Stromal cell of bone marrow (primary cell): ENCODE measurements at regions not wholly inside any gene's neighbourhood (a gene's known extent, or its start where the extent isn't known, plus 50 kb on each side); places are given as distances from the start of the nearest gene placed in this dataset.
"Not testable (repeated sequence)": the region's sequence is repeated elsewhere in the genome, so short reads cannot be mapped to it uniquely, and the experiment has no call there.

Source experiments
- DNase-seq: peaks from one replicate; pipeline ENCODE4 v3.0.0-alpha.2; 2012; ENCODE audit warnings: low read depth

DNA sequence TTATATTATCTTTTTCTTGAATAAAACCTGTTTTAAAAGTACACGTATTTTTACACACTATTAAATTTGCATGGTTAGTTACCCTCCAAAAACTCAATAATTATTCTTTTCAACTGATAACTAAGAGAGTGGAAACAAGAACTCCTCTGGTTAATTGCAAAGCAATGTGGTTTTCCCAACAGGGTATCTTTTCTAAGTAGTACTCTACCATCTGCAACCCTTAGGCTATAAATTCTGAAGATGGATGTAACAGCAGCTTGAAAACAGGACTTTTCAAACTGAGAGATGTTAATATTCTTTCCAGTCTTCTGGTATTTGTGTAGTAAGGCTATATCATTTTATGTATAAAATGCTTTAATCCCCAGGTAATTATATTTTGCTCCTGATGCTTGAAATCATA, 916.1 kb upstream of the POT1 start:
- no peak for DNase-seq

DNA sequence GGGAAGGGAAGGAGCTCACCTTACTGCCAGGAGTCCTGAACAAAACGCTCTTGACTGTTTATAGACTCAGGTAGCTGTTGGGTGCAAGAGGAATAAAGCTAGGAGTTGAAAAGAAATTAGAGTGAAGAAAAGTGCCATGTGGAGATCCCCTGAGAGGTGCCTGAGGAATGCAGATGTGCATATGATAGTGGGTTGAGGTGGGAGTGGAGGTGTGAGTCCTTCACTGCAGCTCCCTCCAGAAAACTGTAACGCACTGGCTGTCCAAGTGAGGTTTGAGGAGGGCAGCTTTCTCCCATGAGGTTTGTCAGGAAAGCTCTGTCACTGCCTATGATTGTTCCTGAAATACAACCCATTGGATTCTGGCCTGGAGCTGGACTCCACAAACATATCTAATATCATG, 904.8 kb upstream of the POT1 start:
- DNase-seq, result no peak

DNA sequence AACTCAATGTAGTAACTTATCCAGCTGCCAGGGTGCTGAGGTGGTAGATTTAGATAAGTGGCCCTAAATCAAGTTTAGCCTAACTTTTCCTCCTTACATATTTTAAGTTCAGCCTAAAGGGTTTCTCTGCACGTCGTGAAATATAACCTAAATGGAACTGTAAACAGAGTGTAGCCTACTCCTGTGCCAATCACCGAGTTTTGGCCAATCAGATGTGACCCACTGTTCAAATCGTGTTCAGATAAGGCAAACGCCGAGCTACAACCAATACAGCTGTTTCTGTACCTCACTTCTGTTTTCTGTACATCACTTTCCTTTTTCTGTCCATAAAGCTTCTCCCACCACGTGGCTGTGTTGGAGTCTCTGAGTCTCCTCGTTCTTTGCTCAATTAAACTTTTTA, 904.2 kb upstream of the POT1 start:
- no peak for DNase-seq

DNA sequence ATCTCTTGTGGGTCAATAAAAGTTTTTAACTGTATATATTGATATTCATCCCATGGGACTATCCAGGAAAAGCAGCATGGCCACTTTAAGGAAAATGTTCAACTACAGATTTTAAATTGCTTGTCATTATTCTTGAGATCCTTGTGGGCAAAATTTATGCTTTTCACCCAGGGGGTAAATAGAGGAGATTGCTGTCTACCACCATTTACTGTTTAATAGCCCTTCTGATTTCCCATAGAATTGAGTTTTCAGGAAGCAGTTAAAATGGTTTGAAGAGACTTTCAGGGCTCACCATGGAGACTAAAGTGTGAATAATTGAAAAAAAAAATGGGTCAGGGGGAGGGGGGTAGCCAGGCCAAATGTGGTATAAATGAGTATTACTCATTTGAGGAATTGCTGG, 901.1 kb upstream of the POT1 start:
- DNase-seq, result no peak

DNA sequence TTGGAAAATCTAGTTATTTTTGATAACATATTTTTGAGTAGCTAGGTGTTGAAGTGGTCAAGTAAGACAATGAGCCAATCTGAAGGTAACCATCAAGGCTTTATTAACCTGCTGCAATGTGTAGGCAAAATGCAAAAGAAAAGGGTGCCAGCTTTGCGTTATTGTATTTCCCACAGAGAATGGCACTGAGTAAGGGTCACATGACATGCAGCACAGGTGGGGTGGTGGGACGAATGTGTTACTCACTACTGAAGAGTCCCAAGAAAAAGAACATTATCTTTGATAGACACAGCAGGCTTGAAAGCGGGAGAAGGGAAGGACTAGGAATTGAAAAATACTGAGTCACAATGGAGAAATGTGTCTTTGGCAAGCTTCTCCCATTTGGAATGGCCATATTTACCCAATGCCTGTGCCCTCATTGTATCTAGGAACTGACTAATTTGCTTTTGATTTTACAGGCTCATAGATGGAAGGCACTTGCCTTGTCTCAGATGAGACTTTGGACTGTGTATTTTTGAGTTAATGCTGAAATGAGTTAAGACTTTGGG, 898.6 kb upstream of the POT1 start:
- DNase-seq, result peak; percentile 1

DNA sequence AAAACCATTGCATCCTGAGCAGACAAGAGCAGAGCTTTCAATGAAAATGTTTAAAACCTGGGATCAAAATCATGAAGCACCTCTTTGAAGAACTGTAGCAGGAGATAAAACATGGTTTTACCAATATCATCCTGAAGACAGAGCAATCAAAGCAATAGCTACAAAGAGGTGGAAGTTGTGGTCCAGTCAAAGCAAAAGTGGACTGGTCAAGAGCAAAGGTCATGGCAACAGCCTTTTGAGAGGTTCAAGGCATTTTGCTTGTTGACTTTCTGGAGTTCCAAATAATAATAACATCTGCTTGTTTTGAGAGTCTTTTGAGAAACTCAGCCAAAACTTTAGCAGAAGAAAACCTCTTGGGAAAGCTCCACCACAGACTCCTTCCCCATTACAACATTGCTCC, 893.9 kb upstream of the POT1 start:
- DNase-seq, result no peak

DNA sequence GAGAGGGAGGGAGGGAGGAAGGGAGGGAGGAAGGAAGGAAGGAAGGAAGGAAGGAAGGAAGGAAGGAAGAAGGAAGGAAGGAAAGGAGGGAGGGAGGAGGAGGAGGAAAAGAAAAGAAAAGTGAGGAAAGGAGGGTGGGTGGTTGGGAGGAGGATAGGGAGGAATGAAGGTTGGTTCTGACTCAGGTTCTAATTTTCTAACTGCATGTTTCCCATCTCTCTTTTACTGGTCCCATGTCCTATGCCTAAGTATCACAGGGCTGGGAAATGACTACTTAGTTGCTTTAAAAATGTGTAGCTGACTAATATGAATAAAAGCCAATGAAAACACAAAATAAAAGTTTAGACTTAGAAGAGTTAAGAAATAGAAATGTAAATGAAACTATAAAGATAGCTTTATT, 890.9 kb upstream of the POT1 start:
- no peak for DNase-seq

DNA sequence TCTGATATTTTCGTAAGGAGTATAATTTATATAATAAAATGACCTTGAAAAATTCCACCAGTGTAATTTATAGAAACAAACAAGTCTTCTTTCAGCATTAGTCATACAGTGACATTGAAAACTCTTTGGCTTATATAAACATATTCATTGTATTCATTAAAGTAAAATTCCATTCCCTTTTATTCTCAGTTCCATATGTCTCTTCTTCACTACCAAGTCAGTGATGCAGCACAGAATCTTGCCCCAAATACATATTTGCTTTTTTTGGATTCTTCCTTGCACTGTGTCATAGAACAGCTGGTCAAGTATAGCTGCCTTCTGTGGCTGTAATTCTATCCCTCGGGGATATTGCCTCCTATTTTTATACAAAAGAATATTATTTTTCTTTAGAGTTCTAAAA, 884.5 kb upstream of the POT1 start:
- DNase-seq, result no peak

DNA sequence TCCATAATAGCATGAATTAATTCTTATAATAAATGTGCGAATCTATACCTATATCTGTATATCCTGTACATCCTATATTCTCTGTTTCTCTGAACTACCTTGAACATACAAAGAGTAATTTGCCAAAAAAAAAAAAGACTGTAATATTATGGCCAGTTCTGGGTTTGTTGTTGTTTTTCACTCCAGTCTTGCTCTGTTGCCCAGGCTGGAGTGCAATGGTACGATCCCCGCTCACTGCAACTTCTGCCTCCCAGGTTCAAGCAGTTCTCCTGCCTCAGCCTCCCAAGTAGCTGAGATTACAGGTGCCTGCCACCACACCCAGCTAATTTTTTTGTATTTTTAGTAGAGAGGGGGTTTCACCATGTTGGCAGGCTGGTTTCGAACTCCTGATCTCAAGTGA, 876.9 kb upstream of the POT1 start:
- DNase-seq, result not testable (repeated sequence)

DNA sequence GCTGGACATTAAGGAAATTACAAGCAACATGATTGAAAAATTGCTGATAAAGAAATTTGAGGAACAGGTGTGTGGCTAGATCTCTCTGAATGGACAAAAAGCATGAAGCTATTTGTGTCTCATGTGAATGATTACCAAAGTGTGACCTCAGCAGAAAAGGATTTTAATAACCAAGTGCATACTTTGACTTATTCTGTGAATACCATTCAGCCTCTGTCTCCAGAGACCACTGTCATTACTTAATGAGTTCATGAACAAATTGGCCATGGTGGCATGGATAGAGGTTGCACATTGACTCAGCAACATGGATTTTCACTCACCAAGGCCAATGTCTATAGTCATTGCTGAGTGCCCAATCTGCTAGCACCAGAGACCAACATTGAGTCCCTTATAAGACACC, 874.6 kb upstream of the POT1 start:
- DNase-seq, result no peak

DNA sequence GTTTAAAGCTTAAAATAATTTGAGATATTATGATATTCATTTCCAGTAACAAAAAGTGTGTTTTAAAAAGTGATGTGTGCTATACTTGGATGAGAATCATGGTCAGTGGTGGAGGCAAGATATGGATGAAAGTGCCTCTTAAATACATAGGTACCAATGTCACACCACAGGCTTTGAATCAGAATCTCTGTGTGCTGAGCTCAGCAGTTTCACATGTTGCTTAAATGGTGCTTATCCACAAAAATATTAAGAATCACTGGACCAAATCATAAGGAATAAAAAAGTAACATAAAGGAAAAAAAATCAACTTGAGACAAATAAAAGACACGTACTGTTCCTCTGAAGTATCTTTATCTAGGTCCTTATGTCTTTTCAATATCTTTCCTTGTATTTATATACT, 850.5 kb upstream of the POT1 start:
- no peak for DNase-seq

DNA sequence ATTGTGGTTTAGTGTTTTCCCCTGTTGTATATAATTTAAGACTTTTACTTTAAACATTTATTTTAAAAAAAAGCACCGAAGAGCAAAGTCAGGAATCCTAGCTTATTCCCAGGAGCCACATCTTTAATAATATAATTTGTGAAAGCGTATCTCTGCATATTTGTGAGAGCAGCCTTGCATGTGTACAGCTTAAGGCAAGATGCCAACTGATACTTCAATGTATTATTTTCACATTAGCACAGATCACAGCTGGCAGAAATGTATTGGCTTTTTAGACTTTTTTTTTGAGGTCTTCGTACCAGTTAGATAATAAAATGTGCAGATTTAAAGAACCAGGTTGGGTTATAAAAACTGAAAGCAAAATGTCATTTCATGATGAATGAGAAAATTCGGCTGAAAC, 845.7 kb upstream of the POT1 start:
- DNase-seq, result no peak

DNA sequence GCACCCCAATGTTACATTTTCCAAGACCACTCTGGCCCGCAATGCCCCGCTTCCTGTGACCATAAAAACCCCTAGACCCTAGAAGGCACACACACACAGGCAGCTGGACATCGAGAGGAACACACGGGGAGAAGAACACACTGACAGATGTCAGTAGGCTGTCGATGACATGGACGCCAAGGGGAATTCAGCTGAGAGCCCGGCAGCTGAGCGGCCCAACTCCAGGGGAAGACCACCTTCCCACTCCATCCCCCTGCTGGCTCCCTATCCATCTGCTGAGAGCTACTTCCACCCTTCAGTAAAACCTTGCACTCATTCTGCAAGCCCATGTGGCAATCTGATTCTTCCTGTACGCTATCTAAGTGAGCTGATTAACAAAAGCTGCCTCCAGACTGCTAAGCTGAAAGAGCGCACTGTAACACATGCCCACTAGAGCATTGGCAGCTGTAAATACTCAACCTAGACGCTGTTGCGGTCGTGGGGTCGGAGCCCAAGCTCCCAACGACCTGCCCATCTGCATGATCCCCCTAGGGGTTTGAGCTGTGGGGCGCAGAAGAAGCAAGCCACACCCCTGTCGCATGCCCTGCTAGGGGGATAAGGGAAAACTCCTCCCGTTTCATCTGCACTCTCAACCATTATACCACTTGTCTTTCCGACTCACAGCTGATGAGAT, 843.6 kb upstream of the POT1 start:
- DNase-seq, result no peak

DNA sequence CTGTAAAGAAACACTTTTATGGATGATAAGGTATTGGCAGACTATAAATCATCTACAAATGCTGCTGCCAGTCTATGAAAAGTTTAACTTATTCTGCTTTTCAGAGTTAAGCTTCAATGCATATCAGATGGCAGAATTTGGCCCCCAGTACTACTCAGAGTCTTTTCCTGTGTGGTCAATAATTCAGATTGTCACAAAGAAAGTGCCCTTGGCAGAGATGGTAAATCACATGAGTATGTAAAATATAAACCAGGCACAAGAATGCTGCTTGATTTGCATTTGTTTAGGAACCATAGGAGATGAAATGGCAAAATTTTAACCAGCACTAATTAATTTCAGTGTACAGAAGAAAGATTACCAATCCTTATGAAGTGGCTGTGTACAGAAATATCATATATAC, 818.3 kb upstream of the POT1 start:
- DNase-seq, result no peak

DNA sequence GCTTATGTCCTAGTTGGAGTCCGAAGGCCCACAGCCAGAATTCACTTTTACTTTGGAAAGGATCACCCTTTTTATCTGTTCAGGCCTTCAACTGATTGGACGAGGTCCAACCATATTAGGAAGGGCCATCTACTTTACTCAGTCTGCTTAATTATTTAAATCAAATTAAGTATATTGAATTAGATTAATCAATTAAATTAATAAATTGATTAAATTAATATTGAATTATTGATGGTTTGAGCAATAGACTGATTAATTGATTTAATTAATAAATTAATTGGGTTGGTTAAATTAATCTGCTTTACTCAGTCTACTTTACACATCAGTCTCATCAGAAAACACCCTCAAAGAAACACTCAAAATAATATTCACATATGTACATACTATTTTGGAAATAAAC, 816.9 kb upstream of the POT1 start:
- no peak for DNase-seq

DNA sequence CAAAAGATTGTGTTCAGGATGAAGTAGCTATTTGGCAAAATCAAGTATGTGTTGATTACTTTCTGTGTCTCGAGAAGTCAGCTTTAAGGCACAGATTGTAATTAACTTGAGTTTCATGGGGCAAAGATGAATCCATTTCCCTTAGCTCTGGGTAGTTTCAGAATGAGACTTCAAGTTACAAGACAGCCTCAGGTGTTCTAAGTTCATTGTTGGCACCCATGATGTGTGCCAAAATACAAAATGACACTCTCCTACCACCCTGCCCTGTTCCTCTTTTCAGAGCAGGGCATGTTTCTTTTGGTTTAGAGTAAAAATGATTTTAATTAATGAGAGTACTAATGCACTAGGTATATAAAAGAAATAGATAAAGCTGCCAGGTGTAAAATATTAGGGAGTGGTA, 797.6 kb upstream of the POT1 start:
- DNase-seq, result no peak

DNA sequence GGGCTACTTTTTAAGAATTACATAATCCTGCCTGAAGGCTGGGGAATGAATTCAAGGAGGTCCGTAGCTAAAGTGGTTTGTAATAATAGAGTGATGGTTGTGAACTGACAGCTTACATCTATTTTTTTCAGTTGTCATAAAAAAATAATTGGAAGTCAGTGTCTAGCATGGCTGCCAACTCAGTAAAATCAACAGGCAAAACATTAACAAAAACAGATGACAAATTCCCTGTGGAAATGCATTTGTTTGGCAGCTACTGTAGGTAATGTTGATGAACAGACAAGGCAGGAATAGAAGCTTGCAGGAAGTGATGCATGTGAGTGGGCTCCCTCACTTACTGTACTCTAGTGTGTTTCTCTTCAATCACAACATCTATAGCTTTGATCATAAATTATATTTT, 766.0 kb upstream of the POT1 start:
- DNase-seq, result no peak

DNA sequence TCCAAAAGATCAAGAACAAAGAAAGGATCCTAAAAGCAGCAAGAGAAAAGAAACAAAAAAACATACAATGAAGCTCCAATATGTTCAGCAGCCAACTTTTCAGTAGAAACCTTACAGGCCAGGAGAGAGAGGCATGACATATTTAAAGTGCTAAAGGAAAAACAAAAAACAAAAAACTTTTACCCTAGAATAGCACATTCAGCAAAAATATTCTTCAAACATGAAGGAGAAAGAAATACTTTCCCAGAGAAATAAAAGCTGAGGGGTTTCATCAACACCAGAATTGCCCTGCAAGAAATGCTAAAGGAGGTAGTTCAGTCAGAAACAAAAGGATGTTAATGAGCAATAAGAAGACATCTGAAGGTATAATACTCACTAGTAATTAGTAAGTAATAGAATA, 753.5 kb upstream of the POT1 start:
- DNase-seq, result no peak

DNA sequence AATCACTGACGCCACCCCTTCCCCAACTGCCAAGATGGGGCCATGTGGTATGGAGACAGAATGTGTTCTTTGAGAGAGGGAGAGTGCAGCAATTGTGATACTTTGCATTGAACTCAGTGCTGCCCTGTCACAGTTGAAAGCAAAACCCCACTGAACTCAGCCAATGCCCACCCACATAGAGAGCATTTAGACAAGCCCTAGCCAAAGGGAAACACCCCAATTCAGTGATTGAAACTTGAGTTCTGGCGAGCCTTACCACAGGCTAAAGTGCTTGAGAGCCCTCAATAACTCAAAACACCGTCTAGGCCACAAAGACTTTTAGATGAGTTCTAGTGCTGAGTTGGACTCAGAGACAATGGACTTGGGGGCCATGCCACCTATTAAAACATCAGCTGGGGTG, 751.9 kb upstream of the POT1 start:
- DNase-seq, result no peak

DNA sequence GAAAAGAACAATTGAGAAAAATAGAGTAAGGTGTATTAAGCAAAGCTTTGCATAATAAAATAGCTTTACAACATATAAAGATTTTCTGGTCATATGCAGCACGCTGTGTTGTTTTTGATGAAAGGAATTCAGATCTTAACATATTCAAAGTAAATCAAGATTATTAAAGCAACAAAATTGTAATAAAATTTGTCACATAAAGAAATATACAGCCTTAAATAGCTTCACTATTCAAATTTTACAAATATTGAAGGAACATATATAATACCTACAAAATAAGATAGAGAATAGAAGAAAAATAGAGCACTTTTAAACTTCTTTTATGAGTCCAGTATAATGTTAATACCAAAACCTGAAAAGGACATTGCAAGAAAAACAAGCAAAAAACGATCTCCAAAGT, 749.1 kb upstream of the POT1 start:
- DNase-seq, result no peak

DNA sequence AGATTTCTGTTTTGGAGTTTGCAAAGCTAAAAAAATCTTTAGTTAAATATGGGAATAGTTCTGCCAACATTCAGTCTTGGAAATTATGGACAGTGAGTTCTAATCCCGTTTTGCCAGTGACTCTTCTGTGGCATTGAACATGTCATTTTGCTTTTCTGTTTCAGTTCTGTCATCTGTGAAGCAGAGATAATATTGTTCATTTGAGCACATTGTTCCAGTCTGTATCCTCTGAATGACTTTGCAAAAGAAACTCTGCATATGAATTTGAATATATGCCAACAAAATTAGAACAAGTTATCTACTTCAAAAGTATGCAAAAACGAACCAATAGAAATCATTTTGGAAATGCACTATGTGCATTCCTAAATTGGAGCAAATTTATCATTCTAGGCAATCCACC, 746.0 kb upstream of the POT1 start:
- DNase-seq, result no peak

DNA sequence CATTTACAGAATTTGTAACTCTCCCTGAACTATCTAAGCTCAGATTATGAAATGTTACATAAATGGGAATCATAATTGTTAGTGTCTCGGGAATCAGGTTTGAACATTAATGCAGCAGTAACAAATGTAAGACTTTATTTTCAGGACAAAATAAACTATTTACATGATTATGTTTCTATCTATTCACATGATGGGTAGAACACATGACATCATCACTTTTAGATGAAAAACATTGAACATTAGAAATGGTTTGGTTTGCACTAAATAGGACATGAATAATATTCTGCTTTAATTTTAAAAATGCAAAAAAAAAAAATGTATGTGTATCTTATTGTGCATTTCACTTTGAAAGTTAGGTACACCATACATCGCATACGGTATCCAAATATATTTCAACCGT, 745.5 kb upstream of the POT1 start:
- no peak for DNase-seq

DNA sequence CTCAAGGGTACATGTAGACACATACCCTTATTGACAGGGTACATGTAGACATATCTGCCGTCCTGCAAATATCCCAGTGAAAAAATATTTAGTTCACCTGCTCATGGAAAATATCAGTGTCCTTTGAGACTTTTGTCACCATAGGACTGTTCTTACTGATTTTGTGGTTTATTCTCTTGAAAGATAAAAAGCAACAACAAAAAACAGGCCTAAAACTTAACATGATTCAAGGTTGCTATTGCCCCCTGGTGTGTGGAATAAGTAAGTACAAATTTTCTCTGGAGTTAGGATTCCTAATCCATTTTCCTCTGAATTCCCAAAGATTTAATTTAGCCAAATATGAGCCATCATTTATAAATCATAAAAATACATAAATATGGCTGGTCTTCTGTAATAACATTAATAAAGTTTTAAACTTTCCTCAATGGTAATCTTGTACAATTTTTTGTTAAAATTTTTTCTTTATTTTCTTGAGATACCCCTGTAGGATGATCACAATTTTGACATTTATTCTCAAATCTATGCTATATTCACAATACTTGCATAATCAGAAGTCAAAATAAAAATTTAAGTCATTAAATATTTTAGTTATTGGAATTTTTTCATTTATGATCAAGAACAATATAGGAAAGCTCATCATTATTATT, 741.4 kb upstream of the POT1 start:
- peak; percentile 9 for DNase-seq

DNA sequence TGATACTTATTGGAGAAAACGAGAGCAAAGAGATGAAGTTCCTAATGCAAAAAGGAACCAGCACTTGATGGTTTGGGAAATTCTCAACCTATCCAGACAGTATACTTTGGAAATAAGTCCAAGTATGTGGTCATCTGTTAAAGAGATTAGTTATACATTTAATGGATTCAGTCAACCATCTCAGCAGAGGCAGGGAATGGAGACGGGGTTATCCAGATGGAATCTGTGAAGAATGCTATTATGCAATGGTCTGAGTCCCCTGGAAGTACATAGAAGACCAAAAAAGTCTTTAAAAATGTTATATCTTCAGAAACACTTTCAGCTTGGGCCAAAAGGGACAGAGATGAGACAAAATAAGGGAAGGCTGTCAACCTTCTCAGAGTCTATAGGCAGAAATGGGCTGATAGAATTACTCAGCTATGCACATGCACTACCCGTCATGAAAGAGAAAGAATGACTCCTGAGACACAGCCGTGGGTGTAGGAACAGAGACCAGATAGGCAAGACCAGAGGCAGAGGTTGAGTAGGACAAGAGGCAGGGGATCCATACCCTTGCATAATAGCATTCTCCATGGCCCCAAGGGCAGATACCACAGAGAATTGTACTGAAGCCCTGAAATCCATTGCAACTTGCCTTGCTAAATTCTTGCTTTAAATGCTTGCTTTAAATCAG, 738.8 kb upstream of the POT1 start:
- no peak for DNase-seq
